HG03571 (cell line): ENCODE measurements at regions not wholly inside any gene's neighbourhood (a gene's known extent, or its start where the extent isn't known, plus 50 kb on each side); places are given as distances from the start of the nearest gene placed in this dataset.
"Not testable (repeated sequence)": the region's sequence is repeated elsewhere in the genome, so short reads cannot be mapped to it uniquely, and the experiment has no call there.

ENCODE experiments used
- ATAC-seq: cut with Tn5 transposase; IDR thresholded peaks from one replicate; pipeline ENCODE4 v1.9.1; 2021; ENCODE audit not compliant: unreplicated experiment

DNA sequence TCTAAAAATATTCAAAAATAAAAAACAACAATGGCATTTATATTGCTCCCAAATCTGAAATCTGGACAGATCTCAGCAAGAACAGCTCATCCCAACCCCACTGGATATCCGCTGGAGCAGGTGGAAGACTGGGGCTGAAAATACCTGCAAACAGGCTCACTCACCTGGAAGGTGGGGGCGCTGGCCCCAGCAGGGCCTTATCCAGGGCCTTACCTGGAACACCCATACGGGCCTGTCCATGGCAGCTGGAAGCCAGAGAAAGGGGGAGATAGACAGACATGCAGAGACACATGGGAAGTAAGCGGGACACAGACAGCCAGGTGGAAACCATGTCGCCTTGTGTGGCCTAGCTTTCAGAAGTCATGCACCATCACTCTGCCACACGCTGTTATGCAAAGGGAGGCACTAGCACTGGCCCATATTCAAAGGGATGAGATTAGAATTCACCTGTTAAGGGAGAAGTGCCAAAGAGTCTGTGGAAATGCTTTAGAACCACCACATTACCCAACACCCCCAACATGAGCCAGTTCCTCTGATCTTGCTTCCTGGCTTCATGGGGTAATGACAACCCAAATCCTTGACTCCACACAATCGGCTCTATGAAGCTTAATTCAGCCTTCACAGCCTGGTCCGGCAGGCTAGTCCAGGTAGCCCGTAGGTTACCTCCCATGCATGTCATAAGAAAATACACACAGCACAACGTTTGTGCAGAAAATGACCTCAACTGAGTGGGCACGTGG is 99.0 kb upstream of the CDYL start:
- no peak for ATAC-seq

DNA sequence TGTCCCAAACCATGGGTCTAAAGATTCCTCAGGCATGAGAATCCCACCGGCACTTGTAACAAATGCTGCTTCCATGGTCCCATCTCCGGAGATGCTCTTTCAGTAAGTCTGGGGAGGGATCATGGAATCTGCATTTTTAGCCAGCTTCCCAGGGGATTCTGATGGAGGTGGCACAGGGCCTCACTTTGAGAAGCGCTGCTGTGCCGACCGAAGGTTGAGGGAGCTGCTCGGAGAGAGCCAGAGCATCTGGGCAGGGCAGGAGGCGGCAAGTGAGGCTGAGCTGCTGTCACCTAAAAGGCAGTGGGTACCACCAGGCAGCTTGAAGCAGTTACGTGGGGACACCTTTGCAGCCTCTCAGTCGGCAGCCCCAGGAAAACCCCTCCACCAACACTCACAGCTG is 100.2 kb upstream of the CDYL start:
- ATAC-seq = no peak

DNA sequence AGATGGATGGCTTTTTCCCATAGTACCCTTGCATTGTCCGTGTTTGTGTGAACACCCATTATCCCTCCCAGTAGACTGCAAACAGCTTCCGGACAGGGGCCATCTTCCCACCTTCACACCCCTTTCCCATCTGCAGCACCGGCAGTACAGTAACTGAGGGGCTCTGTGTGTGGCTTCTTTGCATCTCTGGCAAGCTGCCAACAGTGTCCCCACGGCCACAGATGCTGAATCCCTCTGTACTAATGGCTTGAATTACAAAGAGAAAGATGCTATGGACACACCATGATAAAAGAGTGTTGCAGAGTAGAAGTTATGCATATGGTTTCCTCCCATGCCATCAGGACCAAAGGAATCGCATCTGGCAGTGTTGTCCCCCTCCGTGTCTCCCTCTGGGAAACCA is 101.1 kb upstream of the CDYL start:
- ATAC-seq = no peak

DNA sequence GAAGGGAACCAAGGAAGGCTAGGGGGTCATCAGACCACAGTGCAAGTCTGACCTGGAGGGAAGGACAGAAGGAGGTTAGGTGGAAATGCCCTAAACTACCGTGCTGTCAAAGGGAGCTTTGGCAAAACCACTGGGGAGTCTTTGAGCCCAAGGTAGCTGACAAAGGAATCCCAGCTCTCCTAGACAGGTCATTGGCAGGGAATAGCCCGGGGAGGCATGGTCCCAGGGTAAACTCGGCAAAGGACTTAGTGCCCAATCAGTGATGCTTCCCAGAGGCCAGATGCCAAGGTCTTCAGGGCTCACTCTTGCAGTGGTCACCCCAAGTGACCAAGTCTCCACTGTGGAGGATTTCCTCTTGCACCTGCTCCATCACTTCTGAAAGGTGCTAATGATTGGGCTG is 102.3 kb upstream of the CDYL start:
- no peak for ATAC-seq

DNA sequence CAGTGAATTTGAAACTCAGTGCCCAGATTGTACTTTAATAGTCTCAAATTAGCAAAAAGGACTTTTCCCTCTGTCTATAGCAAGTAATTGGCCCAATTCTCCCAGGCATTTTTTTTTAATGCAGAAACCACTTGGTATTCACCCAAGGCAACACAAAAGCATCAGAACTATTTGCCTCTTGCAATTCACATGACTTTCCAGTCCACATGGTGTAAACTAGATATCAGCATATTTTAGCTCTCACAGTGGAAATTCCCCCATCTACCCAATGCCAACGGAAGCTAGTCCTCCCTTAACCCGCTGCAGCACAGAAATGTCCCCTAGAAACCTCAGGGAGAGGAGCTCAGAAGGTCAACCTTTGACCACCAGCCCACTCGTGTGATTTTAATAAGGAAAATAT is 103.4 kb upstream of the CDYL start:
- ATAC-seq = no peak

DNA sequence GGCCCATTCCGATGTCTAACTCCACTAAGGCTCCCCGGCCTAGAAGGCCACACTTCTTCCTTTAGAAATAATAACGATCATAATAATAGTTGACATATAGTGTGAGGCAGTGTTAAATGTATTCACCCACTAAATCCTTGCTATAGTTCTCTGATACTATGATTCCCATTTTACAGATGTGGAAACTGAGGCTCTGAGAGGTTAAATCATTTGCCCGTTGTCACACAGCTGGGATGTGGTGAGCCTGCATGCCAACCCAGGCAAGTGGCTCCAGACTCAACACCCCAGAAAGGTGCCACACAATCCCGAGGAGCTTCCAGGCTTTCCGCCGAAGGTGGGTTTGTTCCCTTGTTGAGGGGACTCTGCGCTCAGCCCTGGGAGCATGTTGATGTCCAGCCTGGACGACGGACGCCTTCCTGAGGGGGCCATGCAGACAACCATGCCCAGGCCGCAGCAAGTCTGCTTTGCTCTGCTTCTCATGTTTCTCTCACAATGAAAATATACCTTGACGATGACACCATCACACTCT is 104.6 kb upstream of the CDYL start:
- ATAC-seq = no peak

DNA sequence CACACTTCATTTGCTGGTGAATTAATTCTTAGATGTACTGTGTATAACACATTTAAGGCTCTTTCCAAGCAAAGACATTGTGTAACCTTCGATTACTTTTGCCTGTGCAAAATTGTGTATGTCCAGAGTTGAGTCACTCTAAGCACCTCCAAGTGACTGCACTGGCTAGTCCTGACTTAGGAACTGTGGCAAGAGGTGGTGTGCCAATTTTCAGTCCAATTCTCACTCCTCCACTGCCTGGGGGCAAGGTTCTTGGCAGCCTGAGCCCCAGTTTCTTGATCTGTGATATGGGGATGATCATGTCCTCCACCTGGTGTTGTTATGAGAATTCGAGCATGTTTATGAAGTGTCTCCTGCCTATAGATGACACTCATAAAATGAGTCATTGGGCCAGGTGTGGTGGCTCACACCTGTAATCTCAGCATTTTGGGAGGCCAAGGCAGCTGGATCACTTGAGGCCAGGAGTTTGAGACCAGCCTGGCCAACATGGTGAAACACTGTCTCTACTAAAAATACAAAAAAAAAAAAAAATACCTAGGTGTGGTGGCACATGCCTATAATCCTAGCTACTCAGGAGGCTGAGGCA is 105.3 kb upstream of the CDYL start:
- no peak for ATAC-seq

DNA sequence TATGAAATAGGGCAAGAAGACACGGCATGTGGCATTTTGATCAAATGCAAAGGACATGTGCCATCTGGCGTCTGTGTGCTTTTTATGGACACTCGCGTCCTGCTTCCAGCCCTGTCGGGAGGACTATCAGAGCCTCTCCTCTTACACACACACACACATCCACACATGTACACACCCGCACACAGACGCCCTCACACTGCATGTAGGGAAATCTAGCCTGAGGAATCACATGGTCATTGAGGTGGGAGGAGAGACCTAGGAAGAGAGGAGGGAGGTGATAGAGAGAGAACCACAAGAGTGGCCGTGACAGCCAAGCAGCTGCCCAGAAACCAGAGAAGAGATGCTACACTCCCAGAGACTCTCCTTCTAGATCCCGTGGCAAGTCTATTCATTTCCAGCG is 105.9 kb upstream of the CDYL start:
- no peak for ATAC-seq

DNA sequence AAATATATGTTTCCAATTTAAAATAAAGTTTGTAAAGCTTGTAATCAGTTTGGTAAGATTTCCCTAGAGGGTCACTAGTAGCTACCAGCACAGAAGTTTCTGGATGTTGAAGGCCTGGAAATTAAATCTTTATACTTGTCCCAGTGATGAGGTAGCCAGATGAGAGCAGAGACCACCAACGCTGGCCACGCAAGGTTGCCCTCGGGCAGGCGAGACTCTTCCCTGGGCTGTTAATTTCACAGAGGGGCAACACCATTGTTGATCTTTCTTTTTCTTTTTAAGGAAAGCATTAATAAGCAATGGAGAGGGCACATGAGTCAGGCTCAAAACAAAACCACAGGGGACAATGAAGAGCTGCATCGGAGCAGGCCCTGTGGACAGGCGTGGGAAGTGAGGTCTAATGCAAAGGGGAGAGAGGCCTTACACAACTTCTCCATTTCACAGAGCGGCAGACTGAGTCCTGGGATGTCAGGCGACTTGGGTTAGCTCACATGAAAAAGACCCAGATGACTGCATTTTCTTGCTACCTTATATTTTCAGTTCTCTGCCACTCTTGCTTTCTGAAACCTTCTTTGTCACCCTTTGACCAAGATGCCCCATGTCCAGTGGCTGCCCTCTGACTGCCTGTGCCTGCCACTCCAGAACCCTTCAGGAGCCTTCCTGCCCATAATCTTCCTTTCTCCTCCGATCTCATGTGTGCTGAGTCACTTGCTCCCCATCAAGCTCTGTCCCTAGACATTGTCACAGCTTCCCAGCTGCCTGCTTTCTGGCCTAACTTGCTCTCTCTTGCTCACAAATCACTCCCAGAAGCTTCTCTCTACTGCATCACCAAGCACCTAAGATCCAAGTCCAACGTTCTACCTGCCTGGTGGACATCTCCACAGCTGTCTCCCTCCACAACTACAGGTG is 107.7 kb upstream of the CDYL start:
- no peak for ATAC-seq

DNA sequence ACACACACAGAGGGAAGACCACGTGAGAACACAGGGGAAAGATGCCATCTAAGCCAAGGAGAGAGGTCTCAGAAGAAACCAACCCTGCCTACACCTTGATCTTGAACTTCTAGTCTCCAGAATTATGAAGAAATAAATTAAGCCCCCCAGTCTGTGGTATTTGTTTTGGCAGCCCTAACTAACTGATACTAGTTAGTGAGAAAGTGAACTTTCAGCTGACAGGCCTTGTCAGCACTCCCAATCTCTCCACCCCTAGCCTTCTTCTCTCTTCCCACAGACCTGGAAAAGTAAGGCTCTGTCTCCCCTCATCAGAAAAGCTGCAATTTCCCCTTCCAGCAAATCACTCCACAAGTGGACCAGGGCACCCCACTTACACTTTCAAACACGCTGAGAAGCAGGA is 108.6 kb upstream of the CDYL start:
- no peak for ATAC-seq

DNA sequence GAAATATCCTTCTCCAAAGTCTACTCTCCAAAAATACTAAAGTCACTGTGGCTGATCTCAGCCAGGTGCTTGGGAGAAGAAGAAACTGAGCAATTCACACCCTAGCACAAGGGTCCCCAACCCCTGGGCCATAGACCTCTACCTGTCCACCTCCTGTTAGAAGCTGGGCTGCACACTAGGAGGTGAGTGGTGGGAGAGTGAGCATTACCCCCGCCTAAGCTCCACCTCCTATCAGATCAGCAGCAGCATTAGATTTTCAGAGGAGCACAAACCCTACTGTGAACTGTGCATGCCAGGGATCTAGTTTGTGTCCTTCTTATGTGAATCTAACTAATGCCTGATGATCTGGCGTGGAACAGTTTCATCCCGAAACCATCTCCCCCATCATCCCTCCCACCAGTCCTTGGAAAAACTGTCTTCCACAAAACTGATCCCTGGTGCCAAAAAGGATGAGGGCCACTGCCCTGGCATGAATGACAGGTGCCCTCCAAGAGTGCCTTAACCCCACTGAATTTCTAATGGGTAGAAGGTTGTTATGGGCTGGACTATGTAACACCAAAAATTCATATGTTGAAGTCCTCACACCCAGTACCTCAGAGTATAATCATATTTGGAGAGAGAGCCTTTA is 109.2 kb upstream of the CDYL start:
- no peak for ATAC-seq

DNA sequence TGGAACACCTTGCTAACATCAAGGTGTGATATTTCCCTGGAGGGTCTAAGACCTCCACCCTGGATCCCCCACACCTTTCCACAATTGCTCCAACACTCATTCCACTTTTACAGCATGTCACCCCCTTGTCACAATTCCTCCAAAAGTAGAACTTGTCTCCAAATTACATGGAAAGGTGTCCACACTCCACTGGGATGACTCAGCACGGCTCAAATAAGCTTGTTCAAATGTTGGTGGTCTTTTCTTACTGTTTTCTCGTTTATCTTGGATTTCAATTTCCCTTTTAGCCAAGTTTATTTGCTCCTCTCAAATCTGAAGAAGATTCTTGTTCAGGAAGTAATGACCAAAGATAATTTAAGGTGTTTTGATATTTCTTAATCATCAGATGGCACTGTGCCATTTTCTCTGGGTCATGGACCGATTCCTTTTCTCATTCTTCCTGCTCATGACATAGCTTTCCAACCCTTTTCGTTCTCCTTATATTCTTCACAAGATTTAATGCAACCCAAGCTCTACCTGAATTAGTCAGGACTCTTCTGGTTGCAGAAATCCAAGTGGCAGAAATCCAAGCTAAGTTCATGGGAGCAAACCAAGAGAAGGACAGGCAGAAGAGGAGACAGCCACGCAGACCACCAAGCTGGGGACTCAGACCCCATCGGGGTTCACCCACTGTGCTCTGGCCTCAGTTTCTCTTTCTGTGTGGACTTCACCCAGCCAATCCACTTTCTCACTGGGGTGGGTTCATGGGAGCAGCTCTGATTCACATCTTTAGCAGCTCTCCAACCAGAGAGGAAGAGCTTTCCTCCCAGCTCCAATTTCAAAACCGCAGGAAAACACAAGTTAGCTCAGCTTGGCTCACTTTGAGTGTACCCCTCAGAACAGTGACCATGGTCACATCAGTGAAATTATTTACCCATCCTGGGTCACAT is 110.5 kb upstream of the CDYL start:
- ATAC-seq = no peak

DNA sequence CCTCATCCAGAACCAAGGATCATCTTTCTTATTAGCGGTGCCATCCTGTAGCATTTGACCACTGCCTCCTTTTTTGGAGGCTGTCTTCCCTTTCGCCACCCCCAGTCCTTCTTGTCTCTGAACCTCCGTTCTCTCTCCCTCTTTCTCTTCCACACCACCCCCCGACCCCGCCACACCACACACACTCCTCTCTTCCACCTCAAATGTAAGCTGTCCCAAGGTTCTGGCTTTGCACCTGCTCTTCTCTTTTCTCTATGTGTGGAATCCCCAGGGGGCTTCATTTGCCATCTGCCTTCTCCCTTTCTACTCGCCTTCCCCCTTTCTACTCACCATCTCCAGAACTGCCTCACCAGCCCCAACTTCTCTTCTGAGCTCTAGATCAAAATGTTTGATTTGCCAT is 111.3 kb upstream of the CDYL start:
- no peak for ATAC-seq

DNA sequence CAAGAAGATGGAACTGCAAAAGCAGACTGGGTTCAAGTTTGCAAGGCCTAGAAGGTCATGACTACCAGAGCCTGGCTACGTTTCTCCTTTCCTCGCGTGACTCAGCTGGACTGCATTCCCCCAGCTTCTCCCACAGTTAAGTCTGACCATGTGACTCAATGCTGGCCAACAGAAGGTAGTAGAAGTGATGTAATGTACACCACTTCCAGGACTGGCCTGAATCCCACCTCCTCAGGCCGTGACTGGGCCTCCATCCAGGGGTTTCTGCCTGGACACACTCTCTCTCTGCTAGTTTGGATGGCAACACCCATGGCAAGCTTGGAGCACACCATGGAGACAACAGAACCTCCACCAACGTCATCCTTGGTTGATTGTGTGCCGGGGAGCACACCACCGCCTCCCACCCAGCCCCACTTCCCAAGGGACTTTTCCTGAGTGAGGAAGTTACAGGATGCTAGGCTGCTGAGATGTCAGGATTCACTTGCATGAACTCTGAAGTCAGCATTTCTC is 112.0 kb upstream of the CDYL start:
- no peak for ATAC-seq

DNA sequence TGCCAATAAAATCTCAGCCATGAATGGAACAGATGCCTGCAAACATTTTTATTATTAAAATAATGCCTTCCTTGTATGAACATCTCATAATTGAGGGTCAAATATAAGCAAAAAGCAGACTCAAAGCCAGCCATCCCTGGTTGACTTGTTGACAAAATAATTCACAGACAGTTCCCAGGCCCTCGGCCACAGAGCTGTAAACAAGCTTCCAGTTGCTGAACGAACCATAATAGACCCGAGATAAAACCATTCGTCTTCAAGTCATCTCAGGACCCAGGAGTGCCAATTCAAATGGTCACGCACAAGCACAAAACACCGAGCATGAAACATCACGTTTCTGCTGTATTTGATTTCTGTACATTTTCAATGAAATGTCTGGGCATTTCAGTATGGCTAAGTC is 113.3 kb upstream of the CDYL start:
- ATAC-seq = no peak

DNA sequence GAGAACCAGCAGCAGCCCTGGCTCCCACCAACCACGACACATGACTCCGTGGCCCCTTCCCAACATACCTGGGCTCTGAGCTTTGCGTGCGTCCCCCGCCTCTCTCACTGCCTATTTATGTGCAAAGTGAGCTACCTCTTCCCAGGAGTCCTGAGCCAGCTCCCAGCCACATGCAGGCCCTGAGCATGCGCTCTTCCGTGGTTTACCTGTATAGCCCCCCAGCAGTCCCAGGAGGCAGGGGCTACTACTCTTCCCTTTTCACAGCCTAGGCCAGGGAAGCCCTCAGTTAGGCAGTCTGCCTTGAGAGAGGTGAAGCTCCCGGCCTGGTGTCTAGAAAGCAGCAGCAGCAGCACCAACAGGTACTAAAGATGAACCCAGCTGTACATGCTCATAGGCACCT is 114.8 kb upstream of the CDYL start:
- ATAC-seq = no peak

DNA sequence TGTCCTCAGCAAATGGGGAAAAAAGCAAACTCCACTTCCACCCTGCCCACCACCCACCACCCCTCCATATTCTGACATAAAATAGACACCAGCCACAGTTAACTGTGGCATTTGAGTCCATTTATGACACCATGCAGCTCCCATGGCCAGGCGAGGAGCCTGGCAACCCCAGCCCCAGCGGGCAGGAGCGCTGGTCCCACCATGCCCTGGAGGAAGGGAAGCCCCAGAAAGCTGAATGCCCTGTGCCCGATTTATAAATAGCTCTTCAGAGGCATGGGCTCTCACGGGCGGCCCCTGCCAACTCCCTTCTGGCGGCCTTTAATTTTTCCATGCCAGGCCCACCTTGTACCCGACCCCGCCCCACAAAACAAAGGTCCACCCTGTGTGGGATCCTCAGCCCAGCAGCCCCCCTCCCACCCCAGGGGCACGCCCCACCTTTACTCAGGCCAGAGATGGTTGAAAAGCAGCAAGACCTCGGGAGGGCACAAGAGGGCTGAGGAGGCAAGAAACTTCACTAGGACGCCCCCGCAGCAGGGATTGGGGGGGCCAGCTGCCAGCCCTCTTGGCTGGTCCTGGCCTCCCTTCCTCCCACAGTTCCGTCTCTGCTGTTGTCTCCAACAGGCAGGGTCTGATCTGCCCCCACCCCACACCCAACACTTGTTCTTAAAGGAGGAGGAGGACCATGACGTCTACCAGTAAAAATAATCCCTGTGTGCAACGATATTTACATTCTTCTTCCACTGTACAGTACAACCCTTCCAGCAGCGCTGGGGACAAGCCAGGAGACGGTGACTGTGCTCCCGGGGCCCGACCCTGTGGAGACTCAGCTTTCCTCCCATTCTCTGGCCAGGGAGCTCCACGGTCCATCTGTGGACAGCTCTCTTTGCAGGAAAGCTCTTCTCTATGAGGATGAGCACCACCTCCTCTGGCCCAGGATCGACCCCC is 115.6 kb upstream of the CDYL start:
- ATAC-seq = no peak

DNA sequence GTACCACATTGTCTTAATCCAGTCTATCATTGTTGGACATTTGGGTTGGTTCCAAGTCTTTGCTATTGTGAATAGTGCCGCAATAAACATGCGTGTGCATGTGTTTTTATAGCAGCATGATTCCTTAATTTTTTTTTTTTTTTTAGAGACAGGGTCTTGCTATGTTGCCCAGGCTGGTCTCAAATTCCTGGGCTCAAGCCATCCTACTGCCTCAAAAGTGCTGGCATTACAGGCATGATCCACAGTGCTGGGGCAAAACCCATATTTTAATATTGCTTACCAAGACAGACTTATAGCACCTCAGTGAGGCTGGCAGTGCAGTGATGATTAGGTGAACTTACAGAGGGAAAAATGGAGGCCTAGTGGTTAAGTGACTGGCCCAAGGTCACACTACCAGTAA is 116.5 kb upstream of the CDYL start:
- not testable (repeated sequence) for ATAC-seq

DNA sequence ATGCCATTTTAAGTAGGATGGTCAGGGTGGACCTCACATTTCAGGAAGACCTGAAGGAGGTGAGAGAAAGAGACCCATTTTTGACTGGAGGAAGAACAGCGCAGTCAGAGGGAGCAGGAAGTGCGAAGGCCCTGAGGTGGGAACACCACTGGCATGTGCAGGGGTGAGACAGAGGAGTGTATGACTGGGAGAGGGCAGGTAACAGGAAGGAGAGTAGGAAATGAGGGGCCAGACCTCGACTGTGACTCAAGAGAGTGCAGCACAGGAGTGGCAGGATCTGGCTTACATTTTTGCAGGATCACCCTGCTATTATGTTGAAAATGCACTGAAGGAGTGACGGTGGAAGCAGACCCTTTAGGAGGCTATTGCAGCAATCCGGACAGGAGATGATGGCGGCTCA is 117.7 kb upstream of the CDYL start:
- ATAC-seq = no peak
